Ishikawa (cell line): ENCODE measurements at regions not wholly inside any gene's neighbourhood (a gene's known extent, or its start where the extent isn't known, plus 50 kb on each side); places are given as distances from the start of the nearest gene placed in this dataset.

Source experiments
- EGR1 ChIP-seq: IDR thresholded peaks from 2 replicates; pipeline ENCODE4 v1.6.1; 2012
- EP300 ChIP-seq: IDR thresholded peaks from 2 replicates; pipeline ENCODE4 v1.6.1; 2012; ENCODE audit warnings: borderline replicate concordance
- FOXM1 ChIP-seq: IDR thresholded peaks from 2 replicates; pipeline ENCODE4 v1.6.1; 2012; ENCODE audit warnings: low read depth, borderline replicate concordance
- MAX ChIP-seq: IDR thresholded peaks from 2 replicates; pipeline ENCODE4 v1.6.1; 2012
- REST ChIP-seq: IDR thresholded peaks from 2 replicates; pipeline ENCODE4 v1.6.1; 2012; ENCODE audit warnings: low read depth, mild to moderate bottlenecking
- TAF1 ChIP-seq: IDR thresholded peaks from 2 replicates; pipeline ENCODE4 v1.6.1; 2012; ENCODE audit warnings: low read depth, mild to moderate bottlenecking
- YY1 ChIP-seq: IDR thresholded peaks from 2 replicates; pipeline ENCODE4 v1.6.1; 2012; ENCODE audit warnings: low read depth

GRCh38 chr1:233518344-233518743, 95.6 kb upstream of the KCNK1 start:
- TF ChIP-seq REST (no peak), EP300 (no peak), MAX (no peak), TAF1 (no peak), EGR1 (no peak), YY1 (no peak), FOXM1 (no peak)
